ENCODE measurements at regions not wholly inside any gene's neighbourhood (a gene's known extent, or its start where the extent isn't known, plus 50 kb on each side); places are given as distances from the start of the nearest gene placed in this dataset.

GRCh38 chr5:154587123-154588026 is 109.3 kb upstream of the HAND1 start:
- no peaks in the 10 kb centered on the region for H3K79me2 ChIP-seq (ENCODE audit: control insufficient read depth, insufficient read depth, low read length)
- H2AFZ ChIP-seq (ENCODE audit: low read depth, low read length): no peak overlapping the region
- intact Hi-C loops (cut with micrococcal nuclease) (no loop called here), dilution Hi-C loops (cut with MboI; ENCODE audit: extremely low pct_ligation_motif_present, low sequenced_read_pairs) (no loop called here)
- no peaks in the 10 kb centered on the region for H3K9me3 ChIP-seq (replicated peaks; ENCODE audit: control insufficient read depth, insufficient read depth, low read length)
- no peaks in the 10 kb centered on the region for H3K9me1 ChIP-seq (replicated peaks; ENCODE audit: control insufficient read depth, extremely low read depth, insufficient read depth, low read length)
- ChIA-PET CTCF (interaction anchor here (0.6 kb wide), 1 partner anchor 17 kb away, joined by 3 read pairs; no protein-coding TSS in a partner anchor), POLR2A (no interaction called here)
- H3K36me3 ChIP-seq (ENCODE audit: control insufficient read depth in 2 of 2, extremely low read depth in 1 of 2, insufficient read depth in 2 of 2, low read length in 2 of 2): no peaks in the 10 kb centered on the region
- H3K4me1 ChIP-seq (ENCODE audit: control insufficient read depth, extremely low read depth, insufficient read depth, low read length): no peaks in the 10 kb centered on the region
- no peak overlapping the region for H3K27ac ChIP-seq (ENCODE audit: insufficient read depth, low read depth, low read length)
- H3K4me3 ChIP-seq (replicated peaks in 1 of 3; ENCODE audit: insufficient read depth in 1 of 3, low read depth in 1 of 3, low read length in 3 of 3): no peak overlapping the region
- H3K4me2 ChIP-seq (ENCODE audit: insufficient read depth, low read length): no peak overlapping the region
- TF ChIP-seq CTCF (IDR thresholded peaks at IDR 0.05; ENCODE audit: extremely low read depth in 1 of 2, insufficient read depth in 1 of 2, low read depth in 1 of 2, low read length in 2 of 2): no peak
- no peak for TF ChIP-seq POLR2AphosphoS5 (IDR thresholded peaks at IDR 0.05; ENCODE audit: insufficient read depth, low read depth, low read length)
- TF ChIP-seq GATA2 (IDR thresholded peaks at IDR 0.05; ENCODE audit: insufficient read depth, insufficient read length, low read depth, low read length): no peak
- TF ChIP-seq POLR2A (IDR thresholded peaks at IDR 0.05; ENCODE audit: low read depth, low read length): no peak
- TF ChIP-seq FOS (IDR thresholded peaks at IDR 0.05; ENCODE audit: borderline replicate concordance, insufficient read depth, low read length): no peak
- TF ChIP-seq EZH2 (IDR thresholded peaks at IDR 0.05; ENCODE audit: borderline replicate concordance, low read depth, low read length, severe bottlenecking): no peak
- no peak for TF ChIP-seq MYC (IDR thresholded peaks at IDR 0.05; ENCODE audit: low read depth, low read length)
- no peak for TF ChIP-seq MAX (IDR thresholded peaks at IDR 0.05; ENCODE audit: insufficient read depth, insufficient read length)
- TF ChIP-seq JUN (IDR thresholded peaks at IDR 0.05; ENCODE audit: borderline replicate concordance, insufficient read depth, insufficient read length, low read depth): no peak
- peaks cover 0 to 5% of the 10 kb centered on the region in 2 experiments for H3K27me3 ChIP-seq (ENCODE audit: control insufficient read depth in 2 of 2, insufficient read depth in 2 of 2, low read length in 2 of 2)
- H3K9ac ChIP-seq (replicated peaks; ENCODE audit: extremely low read depth, insufficient read depth, low read length): no peak overlapping the region
- no peak for FAIRE-seq
- no peak for DNase-seq (ENCODE audit: low read depth, low spot score)
- BruUV-seq (replicated peaks): no TSS peak
- no peaks in the 10 kb centered on the region for H4K20me1 ChIP-seq (replicated peaks; ENCODE audit: control insufficient read depth, extremely low read depth, insufficient read depth, low read length)

Data from endothelial cell of umbilical vein (primary cell).